H1 (cell line): ENCODE measurements at regions not wholly inside any gene's neighbourhood (a gene's known extent, or its start where the extent isn't known, plus 50 kb on each side); places are given as distances from the start of the nearest gene placed in this dataset.
A peak's percentile ranks its signal among the peaks of the same experiment; 100 is the strongest.

ENCODE experiments used
- CTCF ChIA-PET: fragments of 300-600 bp; sonication (Branson Sonifier 250); formaldehyde crosslinking; loops from one replicate; lab custom pipeline; 2021; ENCODE audit not compliant: partially characterized antibody; lab: Charles Lee
- POLR2A ChIA-PET: fragments of 300-600 bp; sonication (Branson Sonifier 250); formaldehyde crosslinking; loops from one replicate; lab custom pipeline; 2021; ENCODE audit warnings: inconsistent platforms; ENCODE audit not compliant: partially characterized antibody; lab: Charles Lee
- DNase-seq, 2 experiments: peaks; one replicate each; pipeline versions ENCODE4 v3.0.0 to v3.0.0-alpha.2; 2010 to 2022; ENCODE audit warnings: low spot score in 2 of 2, low read depth in 1 of 2, mixed read lengths in 1 of 2
- FAIRE-seq: peaks from 2 replicates; lab custom pipeline; 2011; peaks lifted over from hg19 to GRCh38; lab: Jason Lieb, UNC
- H2AFZ ChIP-seq: 2 replicates; pipeline ENCODE4 v1.8.1; 2012; ENCODE audit warnings: low read length, inconsistent platforms
- H2AK5ac ChIP-seq: 2 replicates; pipeline ENCODE4 v1.6.1; 2013; ENCODE audit warnings: low read depth, low read length
- H2BK120ac ChIP-seq: replicated peaks from 2 replicates; pipeline ENCODE3; 2013; ENCODE audit warnings: low read depth, low read length, inconsistent platforms
- H2BK12ac ChIP-seq: 2 replicates; pipeline ENCODE4 v1.6.1; 2013; ENCODE audit warnings: low read depth, low read length
- H2BK15ac ChIP-seq: 2 replicates; pipeline ENCODE4 v1.6.1; 2013; ENCODE audit warnings: low read length
- H2BK20ac ChIP-seq: 2 replicates; pipeline ENCODE4 v1.6.1; 2013; ENCODE audit warnings: low read length
- H2BK5ac ChIP-seq: 2 replicates; pipeline ENCODE4 v1.6.1; 2013; ENCODE audit warnings: low read depth, low read length
- H3K14ac ChIP-seq: 2 replicates; pipeline ENCODE4 v1.6.1; 2013; ENCODE audit warnings: inconsistent platforms; ENCODE audit not compliant: insufficient read length
- H3K18ac ChIP-seq: 2 replicates; pipeline ENCODE4 v1.6.1; 2013; ENCODE audit warnings: low read length; ENCODE audit errors: extremely low read depth
- H3K23ac ChIP-seq: 2 replicates; pipeline ENCODE4 v1.6.1; 2013; ENCODE audit warnings: inconsistent platforms; ENCODE audit not compliant: insufficient read length
- H3K23me2 ChIP-seq: 2 replicates; pipeline ENCODE4 v1.6.1; 2013; ENCODE audit warnings: low read depth, low read length
- H3K27ac ChIP-seq: 2 replicates; pipeline ENCODE4 v1.6.1; 2011; ENCODE audit warnings: low read depth, low read length, inconsistent platforms
- H3K27me3 ChIP-seq, 4 experiments: replicated peaks in 1 of 4; 1 replicate in 1 of 4; 2 replicates in 3 of 4; pipeline versions ENCODE4 v1.6.1 to v1.8.1; 2011 to 2013; ENCODE audit warnings: low read length in 3 of 4, mild to moderate bottlenecking in 3 of 4, inconsistent platforms in 2 of 4, mixed read lengths in 2 of 4, moderate library complexity in 1 of 4; ENCODE audit not compliant: control insufficient read depth in 3 of 4, insufficient read depth in 3 of 4; ENCODE audit errors: extremely low read depth in 1 of 4
- H3K36me3 ChIP-seq, 4 experiments: 2 replicates each; pipeline versions ENCODE4 v1.6.1 to v1.8.1; 2011 to 2013; ENCODE audit warnings: mild to moderate bottlenecking in 4 of 4, low read length in 3 of 4, moderate library complexity in 2 of 4, control low read depth in 1 of 4, inconsistent platforms in 1 of 4; ENCODE audit not compliant: insufficient read depth in 4 of 4, control insufficient read depth in 2 of 4
- H3K4ac ChIP-seq: replicated peaks from 2 replicates; pipeline ENCODE3; 2013; ENCODE audit warnings: low read length, low read depth, mixed read lengths, inconsistent platforms; ENCODE audit not compliant: insufficient read length
- H3K4me1 ChIP-seq, 4 experiments: replicated peaks in 1 of 4; 1 replicate in 1 of 4; 2 replicates in 3 of 4; pipeline versions ENCODE4 v1.6.1 to v1.8.1; 2011 to 2013; ENCODE audit warnings: low read length in 3 of 4, inconsistent platforms in 2 of 4, mixed read lengths in 1 of 4; ENCODE audit not compliant: insufficient read depth in 4 of 4, control insufficient read depth in 3 of 4
- H3K4me2 ChIP-seq, 2 experiments: 2 replicates each; pipeline versions ENCODE4 v1.6.1 to v1.8.1; 2011 to 2013; ENCODE audit warnings: low read depth in 2 of 2, low read length in 2 of 2, control low read depth in 1 of 2, inconsistent platforms in 1 of 2, mild to moderate bottlenecking in 1 of 2; ENCODE audit not compliant: insufficient read depth in 1 of 2
- H3K4me3 ChIP-seq, 4 experiments: fragments of 200-600, 300-600 bp in 1 of 4; sonication (generic), shearing (Covaris generic), sonication (Bioruptor Twin) in 1 of 4; 2 replicates each; pipeline versions ENCODE4 v1.5.1 to v1.8.1; 2011 to 2016; ENCODE audit warnings: low read length in 4 of 4, low read depth in 3 of 4, control low read depth in 2 of 4, inconsistent platforms in 2 of 4, mild to moderate bottlenecking in 2 of 4, mixed read lengths in 1 of 4, moderate library complexity in 1 of 4; ENCODE audit not compliant: insufficient read depth in 2 of 4; ENCODE audit errors: extremely low read depth in 1 of 4
- H3K56ac ChIP-seq: replicated peaks from 2 replicates; pipeline ENCODE3; 2013; ENCODE audit warnings: low read depth, mild to moderate bottlenecking, mixed read lengths, low read length, inconsistent platforms; ENCODE audit not compliant: insufficient read length
- H3K79me1 ChIP-seq: 2 replicates; pipeline ENCODE4 v1.6.1; 2013; ENCODE audit warnings: low read depth, low read length, control low read depth
- H3K79me2 ChIP-seq, 2 experiments: 2 replicates each; pipeline versions ENCODE4 v1.6.1 to v1.8.1; 2012 to 2013; ENCODE audit warnings: low read length in 2 of 2, mild to moderate bottlenecking in 2 of 2, inconsistent platforms in 1 of 2; ENCODE audit not compliant: insufficient read depth in 2 of 2, control insufficient read depth in 1 of 2
- H3K9ac ChIP-seq, 4 experiments: replicated peaks in 1 of 4; 1 replicate in 1 of 4; 2 replicates in 3 of 4; pipeline versions ENCODE4 v1.6.1 to v1.8.1; 2011 to 2013; ENCODE audit warnings: low read depth in 3 of 4, low read length in 3 of 4, control low read depth in 2 of 4, mild to moderate bottlenecking in 2 of 4, moderate library complexity in 2 of 4, inconsistent platforms in 1 of 4; ENCODE audit errors: extremely low read depth in 1 of 4
- H3K9me3 ChIP-seq, 2 experiments: 2 replicates each; pipeline versions ENCODE4 v1.6.1 to v1.8.1; 2012 to 2013; ENCODE audit warnings: mild to moderate bottlenecking in 2 of 2, moderate library complexity in 2 of 2, control low read depth in 1 of 2, inconsistent platforms in 1 of 2, low read depth in 1 of 2, low read length in 1 of 2, mixed read lengths in 1 of 2; ENCODE audit not compliant: insufficient read depth in 2 of 2
- H4K20me1 ChIP-seq, 2 experiments: replicated peaks in 1 of 2; 2 replicates each; pipeline versions ENCODE3 to v1.8.1; 2011 to 2013; ENCODE audit warnings: inconsistent platforms in 2 of 2, low read length in 2 of 2, mild to moderate bottlenecking in 1 of 2; ENCODE audit not compliant: insufficient read depth in 2 of 2, control insufficient read depth in 1 of 2
- H4K5ac ChIP-seq: 2 replicates; pipeline ENCODE4 v1.6.1; 2013; ENCODE audit warnings: low read length, low read depth, mixed read lengths, inconsistent platforms; ENCODE audit not compliant: insufficient read length
- H4K8ac ChIP-seq: 2 replicates; pipeline ENCODE4 v1.8.0; 2013; ENCODE audit warnings: mild to moderate bottlenecking, moderate library complexity, low read length, inconsistent platforms; ENCODE audit not compliant: insufficient read depth; ENCODE audit errors: extremely low read depth
- H4K91ac ChIP-seq: replicated peaks from 2 replicates; pipeline ENCODE3; 2013; ENCODE audit warnings: low read length, mixed read lengths, inconsistent platforms; ENCODE audit not compliant: insufficient read length
- CREB1 ChIP-seq: IDR thresholded peaks from 2 replicates; pipeline ENCODE4 v1.6.1; 2012; ENCODE audit warnings: inconsistent platforms
- PHF8 ChIP-seq: fragments of 200-600 bp; sonication (generic); conservative IDR thresholded peaks from 2 replicates; pipeline ENCODE4 v1.7.1; 2012; ENCODE audit warnings: low read depth, mild to moderate bottlenecking, inconsistent platforms, low read length, moderate library complexity
- RFX5 ChIP-seq: IDR thresholded peaks from 2 replicates; pipeline ENCODE4 v1.6.1; 2011; ENCODE audit warnings: low read depth, low read length, improper control_type of control experiment, borderline replicate concordance
- WGBS, 2 experiments: shearing (Covaris generic) in 1 of 2; methylation state at CpG; one replicate each; pipeline versions ENCODE4 v1.1.6 to v1.1.7; 2013 to 2015; ENCODE audit warnings: low lambda C conversion rate in 2 of 2, mixed read lengths in 2 of 2, inconsistent platforms in 1 of 2, low coverage in 1 of 2, missing lambda C conversion rate in 1 of 2; ENCODE audit not compliant: insufficient replicate concordance in 2 of 2, insufficient coverage in 1 of 2, insufficient read length in 1 of 2; ENCODE audit errors: extremely low coverage in 1 of 2, missing lambda C conversion rate in 1 of 2; 5-methylcytosine and 5-hydroxymethylcytosine counted together

- DNase-seq (no peak), FAIRE-seq (no peak)
- no peak overlapping the region for H2BK120ac ChIP-seq
- ChIA-PET CTCF (interaction anchor here (0.6 kb wide), 1 partner anchor 42 kb away, joined by 3 read pairs; no protein-coding TSS in a partner anchor), POLR2A (no interaction called here)
- H3K36me3 ChIP-seq = no peaks in the 10 kb centered on the region
- no peak overlapping the region for H3K9ac ChIP-seq
- H2BK5ac ChIP-seq = 0 out of 2 replicates have a peak overlapping the region, but pooled peaks have one; percentile 26
- H4K8ac ChIP-seq = no peak overlapping the region
- H2AFZ ChIP-seq = 0 out of 2 replicates have a peak overlapping the region, but pooled peaks have one; percentile 65
- peak overlapping the region; percentile 35; the same call in 1 of the 2 replicates for H2BK12ac ChIP-seq
- H3K14ac ChIP-seq = no peak overlapping the region
- peaks cover 0 to 4% (median 0%) of the 10 kb centered on the region in 4 experiments; a peak in 1 of 7 replicates for H3K4me1 ChIP-seq
- no peak overlapping the region for H3K4me3 ChIP-seq
- H3K27me3 ChIP-seq = no peaks in the 10 kb centered on the region
- no peak overlapping the region for H3K4ac ChIP-seq
- no peaks in the 10 kb centered on the region for H3K79me1 ChIP-seq
- no peak overlapping the region for H2BK15ac ChIP-seq
- H3K56ac ChIP-seq = no peak overlapping the region
- peak overlapping the region; percentile 30; the same call in 1 of the 2 replicates for H2AK5ac ChIP-seq
- H2BK20ac ChIP-seq = no peak overlapping the region
- H3K23me2 ChIP-seq = no peaks in the 10 kb centered on the region
- H3K9me3 ChIP-seq = no peaks in the 10 kb centered on the region
- no peak overlapping the region for H3K18ac ChIP-seq
- no peak overlapping the region for H3K27ac ChIP-seq
- WGBS, 2 experiments = 93% methylated on average over 5 of the region's 7 CpGs; no CpG with 5 or more reads in 1 of the 2 experiments
- H3K79me2 ChIP-seq = no peaks in the 10 kb centered on the region
- H4K20me1 ChIP-seq = no peaks in the 10 kb centered on the region
- no peak overlapping the region for H4K91ac ChIP-seq
- H3K23ac ChIP-seq = no peak overlapping the region
- no peak overlapping the region for H4K5ac ChIP-seq
- no peak overlapping the region for H3K4me2 ChIP-seq
- TF ChIP-seq CREB1 (no peak), RFX5 (no peak), PHF8 (no peak)
Observed at GRCh38 chr10:10910634-10911033, 107.0 kb upstream of the CELF2 start.
